ENCODE measurements at regions not wholly inside any gene's neighbourhood (a gene's known extent, or its start where the extent isn't known, plus 50 kb on each side); places are given as distances from the start of the nearest gene placed in this dataset.

GRCh38 chr18:4524096-4524495 is 69.0 kb upstream of the DLGAP1 start:
- TF ChIP-seq CTCF (IDR thresholded peaks at IDR 0.05; ENCODE audit: low read length): no peak
- no peak for TF ChIP-seq EZH2 (optimal IDR thresholded peaks at IDR 0.05; ENCODE audit: low read depth, low read length)
